OCI-LY1 (cell line): ENCODE measurements at regions not wholly inside any gene's neighbourhood (a gene's known extent, or its start where the extent isn't known, plus 50 kb on each side); places are given as distances from the start of the nearest gene placed in this dataset.

Source experiments
- EZH2 ChIP-seq: fragments of 200-600 bp; sonication (generic), shearing (Covaris generic); IDR thresholded peaks from 2 replicates; pipeline ENCODE4 v1.8.0; 2017; ENCODE audit warnings: borderline replicate concordance, mixed run types, mild to moderate bottlenecking, antibody characterized with exemption, low read length, moderate library complexity, mixed read lengths
- TF ChIP-seq, protein P1 (sequence below): fragments of 200-600 bp; sonication (generic), shearing (Covaris generic); IDR thresholded peaks from 2 replicates; pipeline ENCODE4 v1.5.1; 2017; ENCODE audit warnings: mild to moderate bottlenecking, antibody characterized with exemption, low read length, moderate library complexity, mixed read lengths

DNA sequence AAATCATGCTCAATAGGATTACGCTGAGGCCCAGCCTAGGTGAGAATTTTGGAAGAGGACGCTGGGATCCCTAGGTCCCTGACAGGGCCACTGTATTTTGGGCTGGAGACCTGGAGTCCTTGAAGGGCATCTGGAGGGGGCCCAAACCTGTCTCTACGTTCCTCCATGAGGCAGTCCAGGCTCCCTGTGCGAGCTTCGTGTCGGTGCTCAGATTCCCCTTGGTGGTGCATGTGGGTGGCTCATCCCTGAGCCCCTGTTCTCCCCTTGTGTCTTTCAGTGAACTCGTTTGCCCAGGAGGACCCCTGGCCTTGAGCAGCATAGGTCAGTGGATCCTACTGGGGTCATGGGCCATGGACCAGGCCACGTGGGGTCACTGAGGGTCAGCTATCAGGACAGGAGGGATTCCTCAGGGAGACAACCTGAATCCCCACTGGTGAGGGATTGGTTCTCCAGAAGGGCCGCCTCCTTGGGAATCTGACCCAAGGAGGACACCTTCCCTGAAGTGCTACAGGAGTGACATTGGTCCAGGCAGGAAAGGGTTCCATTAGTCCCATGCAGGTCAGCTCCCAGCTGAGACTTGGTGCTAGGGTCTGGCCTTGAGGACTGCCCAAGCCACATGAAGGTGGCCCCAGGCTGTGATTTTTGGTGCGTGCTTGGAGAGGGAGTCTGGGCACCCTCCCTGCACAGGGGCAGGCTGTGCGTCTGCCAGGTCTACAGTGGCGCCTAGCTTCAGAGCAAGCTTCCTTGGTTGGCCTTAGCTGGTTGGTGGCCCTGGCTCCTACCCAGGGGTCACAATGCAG, 229.8 kb downstream of the SNRPN start:
- TF ChIP-seq, protein P1, sequence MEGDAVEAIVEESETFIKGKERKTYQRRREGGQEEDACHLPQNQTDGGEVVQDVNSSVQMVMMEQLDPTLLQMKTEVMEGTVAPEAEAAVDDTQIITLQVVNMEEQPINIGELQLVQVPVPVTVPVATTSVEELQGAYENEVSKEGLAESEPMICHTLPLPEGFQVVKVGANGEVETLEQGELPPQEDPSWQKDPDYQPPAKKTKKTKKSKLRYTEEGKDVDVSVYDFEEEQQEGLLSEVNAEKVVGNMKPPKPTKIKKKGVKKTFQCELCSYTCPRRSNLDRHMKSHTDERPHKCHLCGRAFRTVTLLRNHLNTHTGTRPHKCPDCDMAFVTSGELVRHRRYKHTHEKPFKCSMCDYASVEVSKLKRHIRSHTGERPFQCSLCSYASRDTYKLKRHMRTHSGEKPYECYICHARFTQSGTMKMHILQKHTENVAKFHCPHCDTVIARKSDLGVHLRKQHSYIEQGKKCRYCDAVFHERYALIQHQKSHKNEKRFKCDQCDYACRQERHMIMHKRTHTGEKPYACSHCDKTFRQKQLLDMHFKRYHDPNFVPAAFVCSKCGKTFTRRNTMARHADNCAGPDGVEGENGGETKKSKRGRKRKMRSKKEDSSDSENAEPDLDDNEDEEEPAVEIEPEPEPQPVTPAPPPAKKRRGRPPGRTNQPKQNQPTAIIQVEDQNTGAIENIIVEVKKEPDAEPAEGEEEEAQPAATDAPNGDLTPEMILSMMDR = no peak
- no peak for TF ChIP-seq EZH2
